IMR-90 (cell line): ENCODE measurements at regions not wholly inside any gene's neighbourhood (a gene's known extent, or its start where the extent isn't known, plus 50 kb on each side); places are given as distances from the start of the nearest gene placed in this dataset.

Source experiments
- ATAC-seq: fragments of 200-7000 bp; cut with Tn5 transposase; 2 replicates; pipeline ENCODE4 v1.9.1; 2020; ENCODE audit warnings: low read depth, mild to moderate bottlenecking, moderate library complexity
- BruUV-seq: library from RNA; stranded (reverse); fragments of 400-500 nt; replicated peaks from 2 replicates; lab custom pipeline; 2021; lab: Mats Ljungman, UMichigan
- CTCF ChIA-PET: fragments of 300-600 bp; formaldehyde crosslinking; extraction: SDS; loops from one replicate; lab custom pipeline; 2021; ENCODE audit warnings: antibody characterized with exemption; lab: Yijun Ruan, JAX
- POLR2A ChIA-PET: fragments of 300-600 bp; sonication (Branson Sonifier 250); formaldehyde crosslinking; loops from one replicate; lab custom pipeline; 2022; ENCODE audit warnings: antibody characterized with exemption; ENCODE audit not compliant: unreplicated experiment; lab: Charles Lee
- DNase-seq: peaks from one replicate; pipeline ENCODE4 v3.0.0; 2013
- H2AFZ ChIP-seq: replicated peaks from 2 replicates; pipeline ENCODE3; 2013; ENCODE audit warnings: low read length, mild to moderate bottlenecking; ENCODE audit not compliant: poor library complexity
- H2AK5ac ChIP-seq: 2 replicates; pipeline ENCODE4 v1.6.1; 2013; ENCODE audit warnings: low read depth, low read length, inconsistent platforms
- H2AK9ac ChIP-seq: replicated peaks from 2 replicates; pipeline ENCODE3; 2013; ENCODE audit warnings: mild to moderate bottlenecking, low read depth, low read length, moderate library complexity; ENCODE audit not compliant: poor library complexity
- H2BK120ac ChIP-seq: 2 replicates; pipeline ENCODE4 v1.6.1; 2013; ENCODE audit warnings: low read depth, low read length, inconsistent platforms
- H2BK15ac ChIP-seq: 3 replicates; pipeline ENCODE4 v1.6.1; 2013; ENCODE audit warnings: low read depth, low read length, inconsistent platforms
- H2BK20ac ChIP-seq: 2 replicates; pipeline ENCODE4 v1.6.1; 2013; ENCODE audit warnings: low read depth, mild to moderate bottlenecking, inconsistent platforms, low read length, moderate library complexity
- H2BK5ac ChIP-seq: 2 replicates; pipeline ENCODE4 v1.6.1; 2013; ENCODE audit warnings: mild to moderate bottlenecking, low read depth, low read length, inconsistent platforms; ENCODE audit not compliant: poor library complexity, severe bottlenecking
- H3K14ac ChIP-seq: replicated peaks from 2 replicates; pipeline ENCODE4 v1.6.1; 2013; ENCODE audit warnings: low read depth, low read length, inconsistent platforms
- H3K18ac ChIP-seq: 2 replicates; pipeline ENCODE4 v1.6.1; 2013; ENCODE audit warnings: low read depth, low read length, control low read depth
- H3K23ac ChIP-seq: 2 replicates; pipeline ENCODE4 v1.6.1; 2013; ENCODE audit warnings: low read depth, low read length, inconsistent platforms
- H3K27ac ChIP-seq: 2 replicates; pipeline ENCODE4 v1.5.1; 2013; ENCODE audit warnings: mild to moderate bottlenecking, control low read depth, low read length; ENCODE audit not compliant: insufficient read depth
- H3K27me3 ChIP-seq: 2 replicates; pipeline ENCODE4 v1.6.1; 2013; ENCODE audit warnings: low read length; ENCODE audit not compliant: control insufficient read depth, insufficient read depth
- H3K36me3 ChIP-seq: 2 replicates; pipeline ENCODE4 v1.6.1; 2013; ENCODE audit warnings: low read length, mixed read lengths; ENCODE audit not compliant: control insufficient read depth, insufficient read depth
- H3K4ac ChIP-seq: 2 replicates; pipeline ENCODE4 v1.6.1; 2013; ENCODE audit warnings: low read depth, low read length, inconsistent platforms
- H3K4me1 ChIP-seq: 2 replicates; pipeline ENCODE4 v1.6.1; 2013; ENCODE audit warnings: low read length, mixed read lengths; ENCODE audit not compliant: control insufficient read depth, insufficient read depth
- H3K4me2 ChIP-seq: 2 replicates; pipeline ENCODE4 v1.6.1; 2013; ENCODE audit warnings: low read depth, mild to moderate bottlenecking, control low read depth, low read length, moderate library complexity
- H3K4me3 ChIP-seq: 2 replicates; pipeline ENCODE4 v1.5.1; 2013; ENCODE audit warnings: low read depth, mild to moderate bottlenecking, control low read depth, low read length, moderate library complexity; ENCODE audit not compliant: insufficient read depth
- H3K56ac ChIP-seq: 2 replicates; pipeline ENCODE4 v1.6.1; 2013; ENCODE audit warnings: low read length, inconsistent platforms; ENCODE audit not compliant: insufficient read depth; ENCODE audit errors: extremely low read depth
- H3K79me1 ChIP-seq, 2 experiments: 2 replicates each; pipeline ENCODE4 v1.6.1; 2013; ENCODE audit warnings: low read length in 2 of 2, inconsistent platforms in 1 of 2, low read depth in 1 of 2
- H3K9ac ChIP-seq: 2 replicates; pipeline ENCODE4 v1.6.1; 2013; ENCODE audit warnings: low read depth, low read length, control low read depth
- H3K9me1 ChIP-seq: 2 replicates; pipeline ENCODE4 v1.6.1; 2013; ENCODE audit warnings: low read length, inconsistent platforms; ENCODE audit not compliant: insufficient read depth
- H3K9me3 ChIP-seq: 2 replicates; pipeline ENCODE4 v1.6.1; 2013; ENCODE audit warnings: low read length; ENCODE audit not compliant: control insufficient read depth, insufficient read depth
- H4K20me1 ChIP-seq: 2 replicates; pipeline ENCODE4 v1.6.1; 2013; ENCODE audit warnings: low read length, inconsistent platforms; ENCODE audit not compliant: insufficient read depth
- H4K5ac ChIP-seq: 2 replicates; pipeline ENCODE4 v1.6.1; 2013; ENCODE audit warnings: mild to moderate bottlenecking, low read depth, low read length, control low read depth
- H4K8ac ChIP-seq, 2 experiments: 2 replicates each; pipeline ENCODE4 v1.6.1; 2013; ENCODE audit warnings: low read depth in 2 of 2, low read length in 2 of 2, control low read depth in 1 of 2, inconsistent platforms in 1 of 2
- H4K91ac ChIP-seq: 2 replicates; pipeline ENCODE4 v1.6.1; 2013; ENCODE audit warnings: low read depth, low read length, inconsistent platforms; ENCODE audit not compliant: insufficient read depth
- CHD1 ChIP-seq: IDR thresholded peaks from 2 replicates; pipeline ENCODE4 v1.6.1; 2012; ENCODE audit warnings: low read depth, low read length, improper control_type of control experiment
- MXI1 ChIP-seq: IDR thresholded peaks from 2 replicates; pipeline ENCODE4 v1.6.1; 2012; ENCODE audit warnings: low read depth, mild to moderate bottlenecking, low read length, moderate library complexity, borderline replicate concordance
- NFE2L2 ChIP-seq: fragments of 150-350 bp; IDR thresholded peaks from 2 replicates; pipeline ENCODE4 v1.6.1; 2016; ENCODE audit warnings: low read depth, mild to moderate bottlenecking, low read length
- SMC3 ChIP-seq: fragments of 150-350 bp; IDR thresholded peaks from 2 replicates; pipeline ENCODE4 v1.6.1; 2016; ENCODE audit warnings: low read depth, mild to moderate bottlenecking, antibody characterized with exemption, low read length, moderate library complexity
- WGBS, 2 experiments: methylation state at CpG; one replicate each; pipeline versions ENCODE4 v1.1.5 to v1.1.7; 2013; ENCODE audit warnings: missing lambda C conversion rate in 2 of 2; ENCODE audit not compliant: insufficient read length in 1 of 2; ENCODE audit errors: extremely low coverage in 2 of 2; 5-methylcytosine and 5-hydroxymethylcytosine counted together
- dilution Hi-C: fragments of 300-500 bp; cut with HindIII; formaldehyde crosslinking; loops from one replicate; pipeline ENCODE4 v1.14.3; 2018; ENCODE audit warnings: low sequenced_read_pairs; ENCODE audit not compliant: unreplicated experiment
- in situ Hi-C: fragments of 300-500 bp; cut with MboI; formaldehyde crosslinking; loops from 3 replicates; pipeline ENCODE4 v1.14.3; 2019; ENCODE audit warnings: low sequenced_read_pairs, inconsistent platforms, mixed read lengths
- intact Hi-C: fragments of 100-400 bp; cut with micrococcal nuclease; formaldehyde crosslinking; loops from 2 replicates; pipeline ENCODE4 v1.10.0; 2022

DNA sequence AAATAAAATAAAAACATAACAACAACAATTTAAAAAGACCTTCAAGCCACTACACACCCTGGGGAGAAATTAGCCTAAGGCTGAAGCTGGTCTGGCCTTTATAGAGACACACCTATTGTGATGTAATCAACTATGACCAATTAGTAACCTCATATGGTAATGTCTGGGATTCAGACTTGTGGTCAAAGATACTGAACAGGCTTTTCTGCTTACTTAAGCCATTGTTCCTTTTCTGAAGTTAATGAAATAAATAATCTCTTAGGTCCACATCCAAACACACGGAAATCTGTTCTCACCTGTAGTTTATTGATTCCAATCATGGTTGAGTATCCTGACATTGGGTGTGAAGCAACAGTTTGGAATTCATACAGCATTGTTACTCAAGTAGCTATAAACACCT lies 152.5 kb downstream of the PLS3 start:
- ATAC-seq (no peak), DNase-seq (no peak)
- no peak overlapping the region for H3K27ac ChIP-seq
- BruUV-seq: no TSS peak
- H2BK120ac ChIP-seq: no peak overlapping the region
- H2BK15ac ChIP-seq: no peak overlapping the region
- no peak overlapping the region for H4K8ac ChIP-seq
- dilution Hi-C loops: no loop called here
- no peak overlapping the region for H2BK5ac ChIP-seq
- no CpG with 5 or more reads among the region's 1 CpG for WGBS, 2 experiments
- H2BK20ac ChIP-seq: no peak overlapping the region
- no peak overlapping the region for H3K18ac ChIP-seq
- H2AFZ ChIP-seq: no peak overlapping the region
- H3K4me2 ChIP-seq: no peak overlapping the region
- no peak overlapping the region for H3K23ac ChIP-seq
- no peaks in the 10 kb centered on the region for H3K9me3 ChIP-seq
- TF ChIP-seq SMC3: no peak
- TF ChIP-seq MXI1: no peak
- no peak for TF ChIP-seq CHD1
- TF ChIP-seq NFE2L2: no peak
- peaks cover 3% of the 10 kb centered on the region for H3K27me3 ChIP-seq
- CTCF ChIA-PET: no interaction called here
- no peak overlapping the region for H3K9ac ChIP-seq
- no peaks in the 10 kb centered on the region for H3K4me1 ChIP-seq
- no peak overlapping the region for H3K14ac ChIP-seq
- in situ Hi-C loops: no loop called here
- no peaks in the 10 kb centered on the region for H3K36me3 ChIP-seq
- intact Hi-C loops: no loop called here
- no peak overlapping the region for H4K91ac ChIP-seq
- H4K5ac ChIP-seq: no peak overlapping the region
- no peaks in the 10 kb centered on the region for H3K79me1 ChIP-seq
- H2AK5ac ChIP-seq: no peak overlapping the region
- no peak overlapping the region for H2AK9ac ChIP-seq
- no peak overlapping the region for H3K4ac ChIP-seq
- no peak overlapping the region for H3K56ac ChIP-seq
- H3K4me3 ChIP-seq: no peak overlapping the region
- POLR2A ChIA-PET: no interaction called here
- H4K20me1 ChIP-seq: no peaks in the 10 kb centered on the region
- no peaks in the 10 kb centered on the region for H3K9me1 ChIP-seq
